NCI-H2196 treated with DMSO at 0.1 percent for 48 hours (cell line): ENCODE measurements at regions not wholly inside any gene's neighbourhood (a gene's known extent, or its start where the extent isn't known, plus 50 kb on each side); places are given as distances from the start of the nearest gene placed in this dataset.
"Not testable (repeated sequence)": the region's sequence is repeated elsewhere in the genome, so short reads cannot be mapped to it uniquely, and the experiment has no call there.

Experiments
- DNase-seq: peaks from one replicate; lab custom pipeline; 2025; ENCODE audit not compliant: unreplicated experiment; lab: John Stamatoyannopoulos, UW

GRCh38 chr18:68387246-68387645 lies 327.7 kb downstream of the TMX3 start:
- DNase-seq = no peak

GRCh38 chr18:68383979-68384378 lies 330.9 kb downstream of the TMX3 start:
- not testable (repeated sequence) for DNase-seq

GRCh38 chr18:68376926-68377325 lies 338.0 kb downstream of the TMX3 start:
- no peak for DNase-seq

- DNase-seq = no peak
These were observed 352.0 kb downstream of the TMX3 start for GRCh38 chr18:68362907-68363306.

GRCh38 chr18:68355637-68356036 lies 359.3 kb downstream of the TMX3 start:
- DNase-seq = no peak

- DNase-seq = no peak
These were observed 360.7 kb downstream of the TMX3 start for GRCh38 chr18:68354176-68354575.

GRCh38 chr18:68342039-68342659 lies 372.8 kb downstream of the TMX3 start:
- DNase-seq = no peak

GRCh38 chr18:68340606-68341005 lies 374.3 kb downstream of the TMX3 start:
- DNase-seq = no peak

- no peak for DNase-seq
These were observed 384.2 kb downstream of the TMX3 start for GRCh38 chr18:68330658-68331057.

GRCh38 chr18:68323921-68324320 lies 391.0 kb downstream of the TMX3 start:
- no peak for DNase-seq

GRCh38 chr18:68316636-68317035 lies 398.3 kb downstream of the TMX3 start:
- DNase-seq = no peak

GRCh38 chr18:68314403-68314802 lies 400.5 kb downstream of the TMX3 start:
- DNase-seq = no peak

GRCh38 chr18:68301441-68301840 lies 413.5 kb downstream of the TMX3 start:
- DNase-seq = no peak

- no peak for DNase-seq
These were observed 415.0 kb downstream of the TMX3 start for GRCh38 chr18:68299906-68300305.

- no peak for DNase-seq
These were observed 416.6 kb downstream of the TMX3 start for GRCh38 chr18:68298330-68298729.

- DNase-seq = no peak
These were observed 426.5 kb downstream of the TMX3 start for GRCh38 chr18:68288408-68288807.

GRCh38 chr18:68284236-68284780 lies 430.6 kb downstream of the TMX3 start:
- no peak for DNase-seq

- DNase-seq = no peak
These were observed 431.1 kb downstream of the TMX3 start for GRCh38 chr18:68283834-68284233.

GRCh38 chr18:68282232-68282631 lies 432.7 kb downstream of the TMX3 start:
- DNase-seq = no peak

- no peak for DNase-seq
These were observed 439.3 kb downstream of the TMX3 start for GRCh38 chr18:68275616-68276015.

GRCh38 chr18:68270017-68270416 lies 444.9 kb downstream of the TMX3 start:
- no peak for DNase-seq

GRCh38 chr18:68267583-68267982 lies 447.3 kb downstream of the TMX3 start:
- no peak for DNase-seq

- DNase-seq = no peak
These were observed 451.4 kb downstream of the TMX3 start for GRCh38 chr18:68263481-68263880.
